IMR-90 (cell line): ENCODE measurements at regions not wholly inside any gene's neighbourhood (a gene's known extent, or its start where the extent isn't known, plus 50 kb on each side); places are given as distances from the start of the nearest gene placed in this dataset.

Source experiments
- ATAC-seq: fragments of 200-7000 bp; cut with Tn5 transposase; 2 replicates; pipeline ENCODE4 v1.9.1; 2020; ENCODE audit warnings: low read depth, mild to moderate bottlenecking, moderate library complexity
- BruUV-seq: library from RNA; stranded (reverse); fragments of 400-500 nt; replicated peaks from 2 replicates; lab custom pipeline; 2021; lab: Mats Ljungman, UMichigan
- CTCF ChIA-PET: fragments of 300-600 bp; formaldehyde crosslinking; extraction: SDS; loops from one replicate; lab custom pipeline; 2021; ENCODE audit warnings: antibody characterized with exemption; lab: Yijun Ruan, JAX
- POLR2A ChIA-PET: fragments of 300-600 bp; sonication (Branson Sonifier 250); formaldehyde crosslinking; loops from one replicate; lab custom pipeline; 2022; ENCODE audit warnings: antibody characterized with exemption; ENCODE audit not compliant: unreplicated experiment; lab: Charles Lee
- DNase-seq: peaks from one replicate; pipeline ENCODE4 v3.0.0; 2013
- H2AFZ ChIP-seq: replicated peaks from 2 replicates; pipeline ENCODE3; 2013; ENCODE audit warnings: low read length, mild to moderate bottlenecking; ENCODE audit not compliant: poor library complexity
- H2AK5ac ChIP-seq: 2 replicates; pipeline ENCODE4 v1.6.1; 2013; ENCODE audit warnings: low read depth, low read length, inconsistent platforms
- H2AK9ac ChIP-seq: replicated peaks from 2 replicates; pipeline ENCODE3; 2013; ENCODE audit warnings: mild to moderate bottlenecking, low read depth, low read length, moderate library complexity; ENCODE audit not compliant: poor library complexity
- H2BK120ac ChIP-seq: 2 replicates; pipeline ENCODE4 v1.6.1; 2013; ENCODE audit warnings: low read depth, low read length, inconsistent platforms
- H2BK15ac ChIP-seq: 3 replicates; pipeline ENCODE4 v1.6.1; 2013; ENCODE audit warnings: low read depth, low read length, inconsistent platforms
- H2BK20ac ChIP-seq: 2 replicates; pipeline ENCODE4 v1.6.1; 2013; ENCODE audit warnings: low read depth, mild to moderate bottlenecking, inconsistent platforms, low read length, moderate library complexity
- H2BK5ac ChIP-seq: 2 replicates; pipeline ENCODE4 v1.6.1; 2013; ENCODE audit warnings: mild to moderate bottlenecking, low read depth, low read length, inconsistent platforms; ENCODE audit not compliant: poor library complexity, severe bottlenecking
- H3K14ac ChIP-seq: replicated peaks from 2 replicates; pipeline ENCODE4 v1.6.1; 2013; ENCODE audit warnings: low read depth, low read length, inconsistent platforms
- H3K18ac ChIP-seq: 2 replicates; pipeline ENCODE4 v1.6.1; 2013; ENCODE audit warnings: low read depth, low read length, control low read depth
- H3K23ac ChIP-seq: 2 replicates; pipeline ENCODE4 v1.6.1; 2013; ENCODE audit warnings: low read depth, low read length, inconsistent platforms
- H3K27ac ChIP-seq: 2 replicates; pipeline ENCODE4 v1.5.1; 2013; ENCODE audit warnings: mild to moderate bottlenecking, control low read depth, low read length; ENCODE audit not compliant: insufficient read depth
- H3K27me3 ChIP-seq: 2 replicates; pipeline ENCODE4 v1.6.1; 2013; ENCODE audit warnings: low read length; ENCODE audit not compliant: control insufficient read depth, insufficient read depth
- H3K36me3 ChIP-seq: 2 replicates; pipeline ENCODE4 v1.6.1; 2013; ENCODE audit warnings: low read length, mixed read lengths; ENCODE audit not compliant: control insufficient read depth, insufficient read depth
- H3K4ac ChIP-seq: 2 replicates; pipeline ENCODE4 v1.6.1; 2013; ENCODE audit warnings: low read depth, low read length, inconsistent platforms
- H3K4me1 ChIP-seq: 2 replicates; pipeline ENCODE4 v1.6.1; 2013; ENCODE audit warnings: low read length, mixed read lengths; ENCODE audit not compliant: control insufficient read depth, insufficient read depth
- H3K4me2 ChIP-seq: 2 replicates; pipeline ENCODE4 v1.6.1; 2013; ENCODE audit warnings: low read depth, mild to moderate bottlenecking, control low read depth, low read length, moderate library complexity
- H3K4me3 ChIP-seq: 2 replicates; pipeline ENCODE4 v1.5.1; 2013; ENCODE audit warnings: low read depth, mild to moderate bottlenecking, control low read depth, low read length, moderate library complexity; ENCODE audit not compliant: insufficient read depth
- H3K56ac ChIP-seq: 2 replicates; pipeline ENCODE4 v1.6.1; 2013; ENCODE audit warnings: low read length, inconsistent platforms; ENCODE audit not compliant: insufficient read depth; ENCODE audit errors: extremely low read depth
- H3K79me1 ChIP-seq, 2 experiments: 2 replicates each; pipeline ENCODE4 v1.6.1; 2013; ENCODE audit warnings: low read length in 2 of 2, inconsistent platforms in 1 of 2, low read depth in 1 of 2
- H3K9ac ChIP-seq: 2 replicates; pipeline ENCODE4 v1.6.1; 2013; ENCODE audit warnings: low read depth, low read length, control low read depth
- H3K9me1 ChIP-seq: 2 replicates; pipeline ENCODE4 v1.6.1; 2013; ENCODE audit warnings: low read length, inconsistent platforms; ENCODE audit not compliant: insufficient read depth
- H3K9me3 ChIP-seq: 2 replicates; pipeline ENCODE4 v1.6.1; 2013; ENCODE audit warnings: low read length; ENCODE audit not compliant: control insufficient read depth, insufficient read depth
- H4K20me1 ChIP-seq: 2 replicates; pipeline ENCODE4 v1.6.1; 2013; ENCODE audit warnings: low read length, inconsistent platforms; ENCODE audit not compliant: insufficient read depth
- H4K5ac ChIP-seq: 2 replicates; pipeline ENCODE4 v1.6.1; 2013; ENCODE audit warnings: mild to moderate bottlenecking, low read depth, low read length, control low read depth
- H4K8ac ChIP-seq, 2 experiments: 2 replicates each; pipeline ENCODE4 v1.6.1; 2013; ENCODE audit warnings: low read depth in 2 of 2, low read length in 2 of 2, control low read depth in 1 of 2, inconsistent platforms in 1 of 2
- H4K91ac ChIP-seq: 2 replicates; pipeline ENCODE4 v1.6.1; 2013; ENCODE audit warnings: low read depth, low read length, inconsistent platforms; ENCODE audit not compliant: insufficient read depth
- BHLHE40 ChIP-seq: fragments of 150-350 bp; IDR thresholded peaks from 2 replicates; pipeline ENCODE4 v1.6.1; 2016; ENCODE audit warnings: mild to moderate bottlenecking, low read depth, low read length
- CEBPB ChIP-seq: IDR thresholded peaks from 2 replicates; pipeline ENCODE4 v1.6.1; 2012; ENCODE audit warnings: low read depth, low read length, improper control_type of control experiment
- FOS ChIP-seq: fragments of 150-350 bp; IDR thresholded peaks from 2 replicates; pipeline ENCODE4 v1.6.1; 2016; ENCODE audit warnings: low read depth, low read length
- MAFK ChIP-seq: IDR thresholded peaks from 2 replicates; pipeline ENCODE4 v1.6.1; 2012; ENCODE audit warnings: low read depth, low read length, improper control_type of control experiment
- RCOR1 ChIP-seq: IDR thresholded peaks from 2 replicates; pipeline ENCODE4 v1.6.1; 2012; ENCODE audit warnings: mild to moderate bottlenecking, low read length, improper control_type of control experiment; ENCODE audit not compliant: insufficient replicate concordance
- SMC3 ChIP-seq: fragments of 150-350 bp; IDR thresholded peaks from 2 replicates; pipeline ENCODE4 v1.6.1; 2016; ENCODE audit warnings: low read depth, mild to moderate bottlenecking, antibody characterized with exemption, low read length, moderate library complexity
- WGBS, 2 experiments: methylation state at CpG; one replicate each; pipeline versions ENCODE4 v1.1.5 to v1.1.7; 2013; ENCODE audit warnings: missing lambda C conversion rate in 2 of 2; ENCODE audit not compliant: insufficient read length in 1 of 2; ENCODE audit errors: extremely low coverage in 2 of 2; 5-methylcytosine and 5-hydroxymethylcytosine counted together
- dilution Hi-C: fragments of 300-500 bp; cut with HindIII; formaldehyde crosslinking; loops from one replicate; pipeline ENCODE4 v1.14.3; 2018; ENCODE audit warnings: low sequenced_read_pairs; ENCODE audit not compliant: unreplicated experiment
- in situ Hi-C: fragments of 300-500 bp; cut with MboI; formaldehyde crosslinking; loops from 3 replicates; pipeline ENCODE4 v1.14.3; 2019; ENCODE audit warnings: low sequenced_read_pairs, inconsistent platforms, mixed read lengths
- intact Hi-C: fragments of 100-400 bp; cut with micrococcal nuclease; formaldehyde crosslinking; loops from 2 replicates; pipeline ENCODE4 v1.10.0; 2022
- TF ChIP-seq, protein P1 (sequence below): fragments of 150-350 bp; IDR thresholded peaks from 2 replicates; pipeline ENCODE4 v1.6.1; 2016; ENCODE audit warnings: low read depth, mild to moderate bottlenecking, low read length, moderate library complexity, borderline replicate concordance
- TF ChIP-seq, protein P2 (sequence below): conservative IDR thresholded peaks from 2 replicates; pipeline ENCODE4 v1.5.1; 2012; ENCODE audit warnings: mild to moderate bottlenecking, low read depth, low read length, improper control_type of control experiment

DNA sequence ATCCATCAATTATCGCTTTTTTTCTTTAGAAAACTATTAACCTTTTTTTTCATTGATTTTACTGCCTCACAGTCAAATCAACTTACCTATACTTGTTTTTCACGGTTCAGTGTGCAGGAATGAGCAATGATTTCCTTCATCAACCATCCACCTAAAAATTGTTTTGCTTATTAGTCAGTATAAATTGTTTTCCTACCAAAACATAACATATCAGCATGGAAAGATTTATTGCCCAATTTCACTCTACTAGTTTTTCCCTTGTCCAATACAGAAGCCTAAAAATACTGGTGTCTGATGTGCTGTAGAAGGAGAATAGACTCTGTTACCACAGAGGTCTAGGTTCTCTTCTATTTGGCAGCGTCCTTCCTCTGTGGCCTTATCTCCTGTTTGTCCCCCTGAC, 558.2 kb upstream of the CITED2 start:
- H2BK5ac ChIP-seq: no peak overlapping the region
- no peak overlapping the region for H3K9ac ChIP-seq
- no peak overlapping the region for H4K91ac ChIP-seq
- no peak overlapping the region for H3K4me3 ChIP-seq
- H3K56ac ChIP-seq: no peak overlapping the region
- BruUV-seq: no TSS peak
- H3K9me3 ChIP-seq: no peaks in the 10 kb centered on the region
- dilution Hi-C loops (no loop called here), intact Hi-C loops (no loop called here), in situ Hi-C loops (no loop called here)
- DNase-seq: no peak
- H4K20me1 ChIP-seq: no peaks in the 10 kb centered on the region
- no peak overlapping the region for H2BK15ac ChIP-seq
- H2AK9ac ChIP-seq: no peak overlapping the region
- H3K4me1 ChIP-seq: no peaks in the 10 kb centered on the region; the same call in 1 of the 2 replicates
- H4K8ac ChIP-seq: no peak overlapping the region
- H3K4ac ChIP-seq: no peak overlapping the region
- ATAC-seq: no peak
- H2BK20ac ChIP-seq: no peak overlapping the region
- no peak overlapping the region for H4K5ac ChIP-seq
- H2AFZ ChIP-seq: no peak overlapping the region
- H3K4me2 ChIP-seq: no peak overlapping the region
- no peak overlapping the region for H3K18ac ChIP-seq
- no peak overlapping the region for H2AK5ac ChIP-seq
- POLR2A ChIA-PET: no interaction called here
- TF ChIP-seq MAFK (no peak), CEBPB (no peak), RCOR1 (no peak), BHLHE40 (no peak), FOS (no peak), SMC3 (no peak)
- TF ChIP-seq, protein P1, sequence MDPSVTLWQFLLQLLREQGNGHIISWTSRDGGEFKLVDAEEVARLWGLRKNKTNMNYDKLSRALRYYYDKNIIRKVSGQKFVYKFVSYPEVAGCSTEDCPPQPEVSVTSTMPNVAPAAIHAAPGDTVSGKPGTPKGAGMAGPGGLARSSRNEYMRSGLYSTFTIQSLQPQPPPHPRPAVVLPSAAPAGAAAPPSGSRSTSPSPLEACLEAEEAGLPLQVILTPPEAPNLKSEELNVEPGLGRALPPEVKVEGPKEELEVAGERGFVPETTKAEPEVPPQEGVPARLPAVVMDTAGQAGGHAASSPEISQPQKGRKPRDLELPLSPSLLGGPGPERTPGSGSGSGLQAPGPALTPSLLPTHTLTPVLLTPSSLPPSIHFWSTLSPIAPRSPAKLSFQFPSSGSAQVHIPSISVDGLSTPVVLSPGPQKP: no peak
- TF ChIP-seq, protein P2, sequence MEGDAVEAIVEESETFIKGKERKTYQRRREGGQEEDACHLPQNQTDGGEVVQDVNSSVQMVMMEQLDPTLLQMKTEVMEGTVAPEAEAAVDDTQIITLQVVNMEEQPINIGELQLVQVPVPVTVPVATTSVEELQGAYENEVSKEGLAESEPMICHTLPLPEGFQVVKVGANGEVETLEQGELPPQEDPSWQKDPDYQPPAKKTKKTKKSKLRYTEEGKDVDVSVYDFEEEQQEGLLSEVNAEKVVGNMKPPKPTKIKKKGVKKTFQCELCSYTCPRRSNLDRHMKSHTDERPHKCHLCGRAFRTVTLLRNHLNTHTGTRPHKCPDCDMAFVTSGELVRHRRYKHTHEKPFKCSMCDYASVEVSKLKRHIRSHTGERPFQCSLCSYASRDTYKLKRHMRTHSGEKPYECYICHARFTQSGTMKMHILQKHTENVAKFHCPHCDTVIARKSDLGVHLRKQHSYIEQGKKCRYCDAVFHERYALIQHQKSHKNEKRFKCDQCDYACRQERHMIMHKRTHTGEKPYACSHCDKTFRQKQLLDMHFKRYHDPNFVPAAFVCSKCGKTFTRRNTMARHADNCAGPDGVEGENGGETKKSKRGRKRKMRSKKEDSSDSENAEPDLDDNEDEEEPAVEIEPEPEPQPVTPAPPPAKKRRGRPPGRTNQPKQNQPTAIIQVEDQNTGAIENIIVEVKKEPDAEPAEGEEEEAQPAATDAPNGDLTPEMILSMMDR: no peak
- WGBS, 2 experiments: 100% methylated on average over 1 of the region's 3 CpGs; no CpG with 5 or more reads in 1 of the 2 experiments
- no peak overlapping the region for H2BK120ac ChIP-seq
- no peaks in the 10 kb centered on the region for H3K27me3 ChIP-seq
- no peak overlapping the region for H3K14ac ChIP-seq
- no peaks in the 10 kb centered on the region for H3K36me3 ChIP-seq
- no peak overlapping the region for H3K27ac ChIP-seq
- H3K79me1 ChIP-seq: no peaks in the 10 kb centered on the region
- CTCF ChIA-PET: no interaction called here
- no peaks in the 10 kb centered on the region for H3K9me1 ChIP-seq
- H3K23ac ChIP-seq: no peak overlapping the region
